HEK293 (cell line): ENCODE measurements at regions not wholly inside any gene's neighbourhood (a gene's known extent, or its start where the extent isn't known, plus 50 kb on each side); places are given as distances from the start of the nearest gene placed in this dataset.

Source experiments
- CTCF ChIA-PET: fragments of 350-600 bp; formaldehyde crosslinking; extraction: SDS; loops from one replicate; lab custom pipeline; 2021; ENCODE audit warnings: antibody characterized with exemption; lab: Yijun Ruan, JAX
- POLR2A ChIA-PET: fragments of 300-600 bp; formaldehyde crosslinking; extraction: SDS; loops from one replicate; lab custom pipeline; 2020; ENCODE audit warnings: antibody characterized with exemption, inconsistent platforms; lab: Yijun Ruan, JAX
- H3K27ac ChIP-seq: fragments of 200-500 bp; sonication (Bioruptor generic); 2 replicates; pipeline ENCODE4 v1.5.1; 2014; ENCODE audit warnings: low read depth, low read length, control low read depth, inconsistent platforms; ENCODE audit errors: extremely low read depth
- H3K36me3 ChIP-seq, 2 experiments: fragments of 200-500 bp in 1 of 2; sonication (Bioruptor generic) in 1 of 2; 1 replicate in 1 of 2; 2 replicates in 1 of 2; pipeline ENCODE4 v1.5.1; 2014 to 2017; ENCODE audit warnings: inconsistent platforms in 2 of 2, low read length in 2 of 2; ENCODE audit not compliant: control insufficient read depth in 2 of 2, insufficient read depth in 1 of 2
- H3K4me1 ChIP-seq: fragments of 200-500 bp; sonication (Bioruptor generic); 2 replicates; pipeline ENCODE4 v1.5.1; 2014; ENCODE audit warnings: mild to moderate bottlenecking, low read length, inconsistent platforms; ENCODE audit not compliant: control insufficient read depth, insufficient read depth
- H3K4me3 ChIP-seq: 2 replicates; pipeline ENCODE4 v1.5.1; 2011; ENCODE audit warnings: low read depth, mild to moderate bottlenecking, control low read depth, low read length, moderate library complexity
- H3K9me3 ChIP-seq: fragments of 200-500 bp; sonication (Bioruptor generic); 2 replicates; pipeline ENCODE4 v1.5.1; 2014; ENCODE audit warnings: low read depth, low read length, inconsistent platforms; ENCODE audit not compliant: control insufficient read depth, insufficient read depth
- FEZF1 ChIP-seq: fragments of 450-650 bp; formaldehyde crosslinking; IDR thresholded peaks from 2 replicates; pipeline ENCODE4 v1.5.1; 2016; ENCODE audit warnings: missing biosample characterization, missing genetic modification characterization
- GLI4 ChIP-seq: fragments of 450-650 bp; formaldehyde crosslinking; IDR thresholded peaks from 2 replicates; pipeline ENCODE4 v1.5.1; 2016; ENCODE audit warnings: missing biosample characterization, missing genetic modification characterization
- OSR2 ChIP-seq: fragments of 450-650 bp; formaldehyde crosslinking; IDR thresholded peaks from 2 replicates; pipeline ENCODE4 v1.5.1; 2016; ENCODE audit warnings: missing biosample characterization, missing genetic modification characterization
- RBAK ChIP-seq: fragments of 450-650 bp; formaldehyde crosslinking; IDR thresholded peaks from 2 replicates; pipeline ENCODE4 v1.5.1; 2016; ENCODE audit warnings: missing biosample characterization, missing genetic modification characterization
- TCF7L2 ChIP-seq: IDR thresholded peaks from 2 replicates; pipeline ENCODE4 v1.6.1; 2011; ENCODE audit warnings: low read depth, mild to moderate bottlenecking, inconsistent platforms, low read length, moderate library complexity, borderline replicate concordance
- ZNF140 ChIP-seq: fragments of 450-650 bp; formaldehyde crosslinking; IDR thresholded peaks from 2 replicates; pipeline ENCODE4 v1.5.1; 2016; ENCODE audit warnings: missing biosample characterization, missing genetic modification characterization
- ZNF302 ChIP-seq: fragments of 450-650 bp; formaldehyde crosslinking; IDR thresholded peaks from 2 replicates; pipeline ENCODE4 v1.5.1; 2016; ENCODE audit warnings: missing biosample characterization, missing genetic modification characterization, low read depth
- ZNF394 ChIP-seq: fragments of 450-650 bp; formaldehyde crosslinking; IDR thresholded peaks from 2 replicates; pipeline ENCODE4 v1.5.1; 2016; ENCODE audit warnings: missing biosample characterization, missing genetic modification characterization, mild to moderate bottlenecking, moderate library complexity, borderline replicate concordance
- ZNF623 ChIP-seq: fragments of 450-650 bp; formaldehyde crosslinking; IDR thresholded peaks from 2 replicates; pipeline ENCODE4 v1.5.1; 2016; ENCODE audit warnings: missing biosample characterization, missing genetic modification characterization
- ZNF629 ChIP-seq: fragments of 450-650 bp; formaldehyde crosslinking; IDR thresholded peaks from 2 replicates; pipeline ENCODE4 v1.5.1; 2017; ENCODE audit warnings: missing biosample characterization, missing genetic modification characterization
- ZNF660 ChIP-seq: fragments of 450-650 bp; IDR thresholded peaks from 2 replicates; pipeline ENCODE4 v1.5.1; 2018; ENCODE audit warnings: missing biosample characterization, mild to moderate bottlenecking, missing genetic modification characterization
- ZNF777 ChIP-seq: fragments of 450-650 bp; formaldehyde crosslinking; IDR thresholded peaks from 2 replicates; pipeline ENCODE4 v1.5.1; 2017; ENCODE audit warnings: missing biosample characterization, missing genetic modification characterization, borderline replicate concordance
- ZNF843 ChIP-seq: fragments of 450-650 bp; formaldehyde crosslinking; IDR thresholded peaks from 2 replicates; pipeline ENCODE4 v1.5.1; 2016; ENCODE audit warnings: missing biosample characterization, missing genetic modification characterization
- TF ChIP-seq, protein P1 (sequence below): fragments of 450-650 bp; formaldehyde crosslinking; IDR thresholded peaks from 2 replicates; pipeline ENCODE4 v1.5.1; 2017; ENCODE audit warnings: missing biosample characterization, missing genetic modification characterization
- TF ChIP-seq, protein P2 (sequence below): fragments of 450-650 bp; formaldehyde crosslinking; IDR thresholded peaks from 2 replicates; pipeline ENCODE4 v1.5.1; 2017; ENCODE audit warnings: missing biosample characterization, mild to moderate bottlenecking, missing genetic modification characterization, moderate library complexity
- TF ChIP-seq, protein P3 (sequence below): fragments of 450-650 bp; formaldehyde crosslinking; IDR thresholded peaks from 2 replicates; pipeline ENCODE4 v1.5.1; 2017; ENCODE audit warnings: missing biosample characterization, missing genetic modification characterization
- TF ChIP-seq, protein P4 (sequence below): fragments of 450-650 bp; formaldehyde crosslinking; IDR thresholded peaks from 2 replicates; pipeline ENCODE4 v1.5.1; 2016; ENCODE audit warnings: missing biosample characterization, missing genetic modification characterization
- TF ChIP-seq, protein P5 (sequence below): fragments of 450-650 bp; formaldehyde crosslinking; IDR thresholded peaks from 2 replicates; pipeline ENCODE4 v1.5.1; 2016; ENCODE audit warnings: missing biosample characterization, missing genetic modification characterization
- TF ChIP-seq, protein P6 (sequence below): fragments of 450-650 bp; formaldehyde crosslinking; IDR thresholded peaks from 2 replicates; pipeline ENCODE4 v1.5.1; 2016; ENCODE audit warnings: missing biosample characterization, missing genetic modification characterization

DNA sequence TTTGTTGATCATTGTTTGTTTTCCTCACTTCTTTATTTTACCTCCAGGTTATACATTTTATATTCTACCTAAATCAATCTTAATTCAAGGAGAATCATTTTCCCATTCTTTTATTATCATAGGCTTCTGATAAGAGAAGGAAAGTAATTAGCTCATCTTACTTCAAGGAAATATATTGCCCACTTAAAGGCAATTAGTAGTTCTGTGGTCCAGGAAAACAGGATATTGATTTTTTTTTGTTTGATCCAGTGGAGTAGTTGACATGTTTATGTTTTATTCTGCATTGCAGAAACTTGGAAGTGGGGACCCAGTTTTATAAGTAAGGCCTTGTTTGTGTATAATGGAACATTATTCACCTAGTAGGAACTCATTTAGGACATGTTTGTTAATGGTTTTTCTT is 390.6 kb downstream of the NDFIP2 start:
- Histone ChIP-seq H3K9me3 (no peaks in the 10 kb centered on the region), H3K4me3 (no peak overlapping the region), H3K36me3 (no peaks in the 10 kb centered on the region), H3K27ac (no peak overlapping the region), H3K4me1 (no peaks in the 10 kb centered on the region)
- TF ChIP-seq, protein P1, sequence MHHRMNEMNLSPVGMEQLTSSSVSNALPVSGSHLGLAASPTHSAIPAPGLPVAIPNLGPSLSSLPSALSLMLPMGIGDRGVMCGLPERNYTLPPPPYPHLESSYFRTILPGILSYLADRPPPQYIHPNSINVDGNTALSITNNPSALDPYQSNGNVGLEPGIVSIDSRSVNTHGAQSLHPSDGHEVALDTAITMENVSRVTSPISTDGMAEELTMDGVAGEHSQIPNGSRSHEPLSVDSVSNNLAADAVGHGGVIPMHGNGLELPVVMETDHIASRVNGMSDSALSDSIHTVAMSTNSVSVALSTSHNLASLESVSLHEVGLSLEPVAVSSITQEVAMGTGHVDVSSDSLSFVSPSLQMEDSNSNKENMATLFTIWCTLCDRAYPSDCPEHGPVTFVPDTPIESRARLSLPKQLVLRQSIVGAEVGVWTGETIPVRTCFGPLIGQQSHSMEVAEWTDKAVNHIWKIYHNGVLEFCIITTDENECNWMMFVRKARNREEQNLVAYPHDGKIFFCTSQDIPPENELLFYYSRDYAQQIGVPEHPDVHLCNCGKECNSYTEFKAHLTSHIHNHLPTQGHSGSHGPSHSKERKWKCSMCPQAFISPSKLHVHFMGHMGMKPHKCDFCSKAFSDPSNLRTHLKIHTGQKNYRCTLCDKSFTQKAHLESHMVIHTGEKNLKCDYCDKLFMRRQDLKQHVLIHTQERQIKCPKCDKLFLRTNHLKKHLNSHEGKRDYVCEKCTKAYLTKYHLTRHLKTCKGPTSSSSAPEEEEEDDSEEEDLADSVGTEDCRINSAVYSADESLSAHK (tag by site-specific recombination) = 0 out of 2 replicates have a peak, but pooled peaks have one; percentile 32
- peak; percentile 69; the same call in 1 of the 2 replicates for TF ChIP-seq OSR2 (tag by site-specific recombination)
- TF ChIP-seq GLI4 (tag by site-specific recombination) = no peak
- TF ChIP-seq, protein P2, sequence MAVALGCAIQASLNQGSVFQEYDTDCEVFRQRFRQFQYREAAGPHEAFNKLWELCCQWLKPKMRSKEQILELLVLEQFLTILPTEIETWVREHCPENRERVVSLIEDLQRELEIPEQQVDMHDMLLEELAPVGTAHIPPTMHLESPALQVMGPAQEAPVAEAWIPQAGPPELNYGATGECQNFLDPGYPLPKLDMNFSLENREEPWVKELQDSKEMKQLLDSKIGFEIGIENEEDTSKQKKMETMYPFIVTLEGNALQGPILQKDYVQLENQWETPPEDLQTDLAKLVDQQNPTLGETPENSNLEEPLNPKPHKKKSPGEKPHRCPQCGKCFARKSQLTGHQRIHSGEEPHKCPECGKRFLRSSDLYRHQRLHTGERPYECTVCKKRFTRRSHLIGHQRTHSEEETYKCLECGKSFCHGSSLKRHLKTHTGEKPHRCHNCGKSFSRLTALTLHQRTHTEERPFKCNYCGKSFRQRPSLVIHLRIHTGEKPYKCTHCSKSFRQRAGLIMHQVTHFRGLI = no peak
- peak; percentile 46; the same call in 1 of the 2 replicates for TF ChIP-seq ZNF843 (tag by site-specific recombination)
- TF ChIP-seq, protein P3, sequence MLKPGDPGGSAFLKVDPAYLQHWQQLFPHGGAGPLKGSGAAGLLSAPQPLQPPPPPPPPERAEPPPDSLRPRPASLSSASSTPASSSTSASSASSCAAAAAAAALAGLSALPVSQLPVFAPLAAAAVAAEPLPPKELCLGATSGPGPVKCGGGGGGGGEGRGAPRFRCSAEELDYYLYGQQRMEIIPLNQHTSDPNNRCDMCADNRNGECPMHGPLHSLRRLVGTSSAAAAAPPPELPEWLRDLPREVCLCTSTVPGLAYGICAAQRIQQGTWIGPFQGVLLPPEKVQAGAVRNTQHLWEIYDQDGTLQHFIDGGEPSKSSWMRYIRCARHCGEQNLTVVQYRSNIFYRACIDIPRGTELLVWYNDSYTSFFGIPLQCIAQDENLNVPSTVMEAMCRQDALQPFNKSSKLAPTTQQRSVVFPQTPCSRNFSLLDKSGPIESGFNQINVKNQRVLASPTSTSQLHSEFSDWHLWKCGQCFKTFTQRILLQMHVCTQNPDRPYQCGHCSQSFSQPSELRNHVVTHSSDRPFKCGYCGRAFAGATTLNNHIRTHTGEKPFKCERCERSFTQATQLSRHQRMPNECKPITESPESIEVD (tag by site-specific recombination) = peak; percentile 68; the same call in 1 of the 2 replicates
- TF ChIP-seq FEZF1 (tag by site-specific recombination) = peak; percentile 37; the same call in 1 of the 2 replicates
- TF ChIP-seq TCF7L2 = peak; percentile 93; the same call in 1 of the 2 replicates
- ChIA-PET CTCF (interaction anchor here (0.9 kb wide), 1 partner anchor 39 kb away, joined by 3 read pairs; no protein-coding TSS in a partner anchor), POLR2A (no interaction called here)

DNA sequence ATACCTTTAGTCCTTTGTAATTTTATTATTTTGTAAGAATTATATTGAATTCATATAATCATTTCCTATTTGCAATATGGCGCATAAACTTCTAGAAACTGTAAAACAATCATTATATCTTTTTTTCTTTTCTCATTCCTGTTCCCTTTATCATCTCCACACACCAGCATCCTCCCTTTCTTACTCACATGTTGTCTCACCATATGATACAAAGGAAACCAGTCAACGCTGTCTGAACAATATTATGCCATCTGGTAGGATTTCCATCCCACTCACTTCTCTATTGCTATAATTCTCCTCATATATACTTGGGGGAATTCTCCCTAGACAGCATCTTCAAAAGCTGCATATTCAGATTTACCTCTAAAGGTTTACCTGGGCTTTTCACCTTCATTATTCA is 389.8 kb downstream of the NDFIP2 start:
- no peaks in the 10 kb centered on the region for H3K4me1 ChIP-seq
- H3K36me3 ChIP-seq = no peaks in the 10 kb centered on the region
- H3K4me3 ChIP-seq = no peak overlapping the region
- POLR2A ChIA-PET = no interaction called here
- no peaks in the 10 kb centered on the region for H3K9me3 ChIP-seq
- no peak overlapping the region for H3K27ac ChIP-seq
- CTCF ChIA-PET = interaction anchor here (0.6 kb wide), 2 partner anchors 31 to 72 kb away, joined by 4 read pairs; no protein-coding TSS in a partner anchor
- TF ChIP-seq, protein P4, sequence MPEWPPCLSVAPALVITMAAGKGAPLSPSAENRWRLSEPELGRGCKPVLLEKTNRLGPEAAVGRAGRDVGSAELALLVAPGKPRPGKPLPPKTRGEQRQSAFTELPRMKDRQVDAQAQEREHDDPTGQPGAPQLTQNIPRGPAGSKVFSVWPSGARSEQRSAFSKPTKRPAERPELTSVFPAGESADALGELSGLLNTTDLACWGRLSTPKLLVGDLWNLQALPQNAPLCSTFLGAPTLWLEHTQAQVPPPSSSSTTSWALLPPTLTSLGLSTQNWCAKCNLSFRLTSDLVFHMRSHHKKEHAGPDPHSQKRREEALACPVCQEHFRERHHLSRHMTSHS (tag by site-specific recombination) = no peak
- TF ChIP-seq ZNF140 (no peak), ZNF623 (tag by site-specific recombination) (no peak), ZNF302 (tag by site-specific recombination) (no peak), RBAK (tag by site-specific recombination) (no peak), ZNF660 (tag by site-specific recombination) (no peak), ZNF394 (no peak), ZNF629 (tag by site-specific recombination) (no peak), ZNF777 (no peak)
- TF ChIP-seq, protein P5, sequence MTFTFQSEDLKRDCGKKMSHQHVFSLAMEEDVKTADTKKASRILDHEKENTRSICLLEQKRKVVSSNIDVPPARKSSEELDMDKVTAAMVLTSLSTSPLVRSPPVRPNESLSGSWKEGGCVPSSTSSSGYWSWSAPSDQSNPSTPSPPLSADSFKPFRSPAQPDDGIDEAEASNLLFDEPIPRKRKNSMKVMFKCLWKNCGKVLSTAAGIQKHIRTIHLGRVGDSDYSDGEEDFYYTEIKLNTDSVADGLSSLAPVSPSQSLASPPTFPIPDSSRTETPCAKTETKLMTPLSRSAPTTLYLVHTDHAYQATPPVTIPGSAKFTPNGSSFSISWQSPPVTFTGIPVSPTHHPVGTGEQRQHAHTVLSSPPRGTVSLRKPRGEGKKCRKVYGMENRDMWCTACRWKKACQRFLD (tag by site-specific recombination) = no peak
- TF ChIP-seq, protein P6, sequence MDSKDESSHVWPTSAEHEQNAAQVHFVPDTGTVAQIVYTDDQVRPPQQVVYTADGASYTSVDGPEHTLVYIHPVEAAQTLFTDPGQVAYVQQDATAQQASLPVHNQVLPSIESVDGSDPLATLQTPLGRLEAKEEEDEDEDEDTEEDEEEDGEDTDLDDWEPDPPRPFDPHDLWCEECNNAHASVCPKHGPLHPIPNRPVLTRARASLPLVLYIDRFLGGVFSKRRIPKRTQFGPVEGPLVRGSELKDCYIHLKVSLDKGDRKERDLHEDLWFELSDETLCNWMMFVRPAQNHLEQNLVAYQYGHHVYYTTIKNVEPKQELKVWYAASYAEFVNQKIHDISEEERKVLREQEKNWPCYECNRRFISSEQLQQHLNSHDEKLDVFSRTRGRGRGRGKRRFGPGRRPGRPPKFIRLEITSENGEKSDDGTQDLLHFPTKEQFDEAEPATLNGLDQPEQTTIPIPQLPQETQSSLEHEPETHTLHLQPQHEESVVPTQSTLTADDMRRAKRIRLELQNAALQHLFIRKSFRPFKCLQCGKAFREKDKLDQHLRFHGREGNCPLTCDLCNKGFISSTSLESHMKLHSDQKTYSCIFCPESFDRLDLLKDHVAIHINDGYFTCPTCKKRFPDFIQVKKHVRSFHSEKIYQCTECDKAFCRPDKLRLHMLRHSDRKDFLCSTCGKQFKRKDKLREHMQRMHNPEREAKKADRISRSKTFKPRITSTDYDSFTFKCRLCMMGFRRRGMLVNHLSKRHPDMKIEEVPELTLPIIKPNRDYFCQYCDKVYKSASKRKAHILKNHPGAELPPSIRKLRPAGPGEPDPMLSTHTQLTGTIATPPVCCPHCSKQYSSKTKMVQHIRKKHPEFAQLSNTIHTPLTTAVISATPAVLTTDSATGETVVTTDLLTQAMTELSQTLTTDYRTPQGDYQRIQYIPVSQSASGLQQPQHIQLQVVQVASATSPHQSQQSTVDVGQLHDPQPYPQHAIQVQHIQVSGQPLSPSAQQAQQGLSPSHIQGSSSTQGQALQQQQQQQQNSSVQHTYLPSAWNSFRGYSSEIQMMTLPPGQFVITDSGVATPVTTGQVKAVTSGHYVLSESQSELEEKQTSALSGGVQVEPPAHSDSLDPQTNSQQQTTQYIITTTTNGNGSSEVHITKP (tag by site-specific recombination) = no peak
